ENCODE measurements at regions not wholly inside any gene's neighbourhood (a gene's known extent, or its start where the extent isn't known, plus 50 kb on each side); places are given as distances from the start of the nearest gene placed in this dataset.

DNA sequence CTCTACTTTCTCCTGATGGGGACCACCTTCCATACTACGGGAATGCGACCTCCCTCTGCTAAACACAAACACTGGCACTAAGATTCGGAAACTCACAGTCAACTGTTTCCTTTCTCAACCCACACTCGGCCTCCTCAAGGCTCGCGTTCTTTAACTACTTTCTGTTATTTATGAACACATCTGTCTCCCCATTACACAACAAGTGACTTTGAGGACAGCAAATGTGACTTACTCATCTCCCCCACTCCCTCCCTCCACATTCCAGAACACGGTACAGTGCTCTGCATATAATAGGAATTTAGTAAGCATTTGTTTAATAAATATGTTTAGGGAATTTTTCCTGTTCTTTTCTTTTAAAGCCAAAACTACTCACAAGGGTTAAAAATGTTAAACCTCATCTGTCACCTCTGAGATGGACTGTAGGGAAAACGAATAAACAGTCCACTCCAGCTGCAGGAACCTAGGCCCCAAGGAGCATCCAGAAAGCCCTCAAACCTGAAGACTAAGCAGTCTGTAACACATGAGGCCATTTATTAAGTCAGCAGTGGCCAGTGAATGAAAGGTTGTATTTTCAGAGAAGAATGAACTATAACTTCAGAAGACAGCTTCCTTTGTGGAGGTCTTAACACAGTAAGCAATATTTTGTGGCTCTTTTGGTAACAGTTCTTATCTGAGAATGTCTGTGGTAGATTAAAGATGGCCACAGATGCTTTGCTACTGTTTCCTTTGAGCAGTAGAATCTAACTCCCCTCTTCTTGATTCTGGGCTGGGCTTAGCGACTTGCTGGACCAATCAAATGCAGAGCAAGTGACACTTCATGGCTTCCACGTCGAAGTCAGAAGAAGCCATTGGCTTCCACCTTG, 209.6 kb upstream of the DTNBP1 start:
- peak in 1 of 5 experiments; percentile 82 for DNase-seq

DNA sequence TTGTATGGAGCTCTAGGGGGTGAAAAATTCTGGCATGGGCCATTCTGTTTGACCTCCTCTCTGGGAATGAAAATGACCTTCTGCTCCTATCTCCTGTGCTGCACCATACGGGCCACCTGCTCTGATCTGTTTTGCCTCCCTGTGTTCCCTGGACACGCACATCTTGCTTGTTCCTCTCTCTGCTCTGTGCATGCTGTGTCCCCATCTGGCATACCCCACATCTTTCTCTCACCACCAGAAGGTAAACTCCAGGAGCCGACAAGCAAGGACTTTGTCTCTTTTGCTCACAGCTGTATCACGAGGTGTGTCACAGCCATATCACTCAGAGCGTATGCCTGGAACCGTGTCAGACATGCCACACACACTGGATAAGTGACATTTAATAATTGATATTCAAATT, 208.4 kb upstream of the DTNBP1 start:
- DNase-seq, result no peak

DNA sequence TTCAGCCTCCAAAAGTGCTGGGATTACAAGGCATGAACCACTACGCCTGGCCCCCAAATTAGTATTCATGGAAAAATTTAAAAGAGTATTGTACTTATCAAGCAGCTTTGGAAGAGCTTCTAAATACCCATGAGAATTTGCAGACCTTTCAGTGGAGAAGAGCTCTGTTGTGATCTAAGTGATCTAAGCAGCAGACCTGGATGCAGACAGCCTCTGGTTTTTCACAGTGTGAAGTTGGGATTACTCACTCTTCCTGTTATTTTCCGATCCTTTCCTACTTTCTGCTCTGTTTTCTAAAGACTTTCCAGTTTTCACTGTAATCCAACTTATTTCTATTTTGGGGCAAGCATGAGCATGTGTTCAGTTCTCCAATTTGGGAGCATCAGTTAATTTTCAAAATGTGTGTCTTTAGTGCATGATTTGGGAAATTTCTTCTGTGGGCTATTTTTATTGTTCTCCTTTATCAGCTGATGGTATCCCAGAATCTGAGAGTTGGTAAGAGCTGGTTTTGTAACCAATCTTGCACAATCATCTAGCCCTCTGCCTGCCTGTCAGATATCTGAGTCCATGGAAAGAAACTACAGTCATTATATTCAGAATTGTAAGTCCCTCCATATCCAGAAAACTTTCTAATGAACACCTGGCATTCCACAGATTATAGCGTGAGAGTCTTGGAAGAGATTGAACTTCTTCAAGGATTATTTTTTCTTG, 207.7 kb upstream of the DTNBP1 start:
- DNase-seq, result no peak

- DNase-seq, result no peak
Measured at GRCh38 chr6:15864708-15865062, 201.9 kb upstream of the DTNBP1 start.

DNA sequence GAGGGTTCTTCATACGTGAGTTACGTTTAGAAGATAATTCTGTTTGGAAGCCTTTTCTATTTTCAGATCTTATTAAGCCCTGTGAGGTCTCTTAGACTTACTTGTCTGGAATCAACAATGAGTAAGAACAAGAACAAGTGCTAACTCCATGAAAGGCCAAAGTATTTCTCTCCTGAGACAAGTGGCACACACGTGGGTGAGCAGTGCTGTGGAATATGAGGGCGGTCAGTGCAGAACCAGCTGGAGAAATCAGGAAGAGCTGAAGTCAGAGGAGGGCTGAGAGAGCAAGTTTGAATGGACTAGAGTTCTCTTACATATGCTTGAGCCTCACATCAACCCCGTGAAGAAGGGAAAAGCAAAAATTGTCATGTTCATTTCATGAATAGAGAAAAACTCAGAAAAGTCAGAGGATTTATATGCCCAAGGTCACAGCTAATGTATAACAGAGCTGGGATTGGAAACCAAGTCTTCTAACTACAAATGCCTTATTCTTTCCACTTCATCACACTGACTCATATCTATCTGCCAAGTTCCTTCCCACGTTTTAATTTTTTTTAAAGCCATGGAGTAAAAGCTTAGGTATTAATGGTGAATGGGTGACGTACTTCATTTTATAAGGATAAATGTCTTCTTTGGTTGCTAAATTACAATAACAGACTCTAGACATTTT, 201.3 kb upstream of the DTNBP1 start:
- DNase-seq, result no peak

DNA sequence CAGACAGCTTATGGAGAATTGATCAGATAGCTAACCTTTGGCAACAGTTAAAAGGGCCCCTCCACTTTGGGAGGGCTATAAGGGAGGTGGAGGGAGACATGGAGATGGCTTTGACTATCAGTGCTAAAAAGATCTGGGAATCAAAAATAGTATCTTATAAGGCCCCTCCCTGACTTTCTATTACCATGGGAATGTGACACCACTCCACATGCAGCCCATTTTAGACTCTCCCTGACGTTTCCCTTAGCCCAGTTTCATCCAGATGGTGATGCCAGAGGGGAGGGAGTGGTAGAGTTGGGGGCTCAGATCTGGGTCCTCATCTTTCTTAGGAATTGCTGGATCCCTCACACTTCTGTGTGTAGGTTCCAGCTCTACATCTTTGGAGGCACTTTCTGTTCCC, 200.0 kb upstream of the DTNBP1 start:
- DNase-seq, result no peak

DNA sequence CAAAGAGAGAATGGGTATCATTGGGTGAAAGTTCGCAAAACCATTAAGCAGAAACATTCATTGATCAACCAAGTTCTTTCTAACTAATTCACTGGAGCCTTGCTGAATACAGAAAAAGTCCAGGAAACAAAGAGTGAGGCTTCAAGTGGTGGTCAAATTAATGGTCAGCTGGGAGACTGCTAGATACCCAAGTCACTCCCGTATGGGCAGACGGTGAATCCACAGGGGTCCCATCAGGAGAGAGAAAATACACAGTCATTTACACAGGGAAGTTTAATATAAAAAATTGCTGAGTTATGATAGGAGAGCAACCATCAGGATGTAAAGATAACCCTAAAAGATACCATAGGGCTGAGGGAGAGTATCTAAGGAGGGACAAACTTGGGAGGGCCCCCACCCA, 198.7 kb upstream of the DTNBP1 start:
- no peak for DNase-seq

- DNase-seq, result no peak
Measured at GRCh38 chr6:15854826-15855710, 192.2 kb upstream of the DTNBP1 start.

DNA sequence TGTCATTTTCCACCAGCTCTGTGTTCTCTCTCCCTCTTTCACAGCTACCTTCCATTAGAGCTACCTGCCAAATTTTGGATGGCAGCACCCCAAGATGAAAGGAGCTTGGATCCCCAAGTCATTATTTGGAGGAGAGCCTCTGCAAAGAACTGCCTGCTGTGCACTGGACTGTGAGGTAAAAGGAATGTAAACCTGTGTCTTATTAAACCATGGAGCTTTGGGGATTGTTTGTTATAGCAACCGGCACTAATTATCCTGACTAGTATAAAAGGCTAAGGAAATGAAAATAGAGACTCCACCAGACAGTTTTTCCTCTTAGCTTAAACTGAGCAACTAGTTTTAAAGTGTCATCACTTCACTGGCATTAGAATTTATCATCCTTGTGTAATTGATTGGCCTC, 191.6 kb upstream of the DTNBP1 start:
- no peak for DNase-seq

DNA sequence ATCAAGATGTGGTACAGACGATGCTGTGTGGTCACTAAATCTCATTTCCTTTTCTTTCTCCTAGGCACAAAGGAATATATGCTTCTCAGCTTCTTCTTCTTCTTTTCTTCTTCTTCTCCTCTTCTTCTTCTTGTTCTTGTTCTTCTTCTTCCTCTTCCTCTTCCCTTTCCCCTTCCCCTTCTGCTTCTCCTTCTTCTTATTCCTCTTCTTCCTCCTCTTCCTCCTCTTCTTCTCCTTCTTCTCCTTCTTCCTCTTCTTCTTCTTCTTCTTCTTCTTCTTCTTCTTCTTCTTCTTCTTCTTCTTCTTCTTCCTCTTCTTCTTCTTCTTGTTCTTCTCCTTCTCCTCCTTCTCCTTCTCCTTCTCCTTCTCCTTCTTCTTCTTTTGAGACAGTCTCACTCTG, 190.4 kb upstream of the DTNBP1 start:
- DNase-seq, result no peak

- DNase-seq, result no peak
Measured at GRCh38 chr6:15852289-15852688, 189.5 kb upstream of the DTNBP1 start.

- no peak for DNase-seq
Measured at GRCh38 chr6:15849395-15849794, 186.6 kb upstream of the DTNBP1 start.

GRCh38 chr6:15845492-15845891, 182.7 kb upstream of the DTNBP1 start:
- no peak for DNase-seq

DNA sequence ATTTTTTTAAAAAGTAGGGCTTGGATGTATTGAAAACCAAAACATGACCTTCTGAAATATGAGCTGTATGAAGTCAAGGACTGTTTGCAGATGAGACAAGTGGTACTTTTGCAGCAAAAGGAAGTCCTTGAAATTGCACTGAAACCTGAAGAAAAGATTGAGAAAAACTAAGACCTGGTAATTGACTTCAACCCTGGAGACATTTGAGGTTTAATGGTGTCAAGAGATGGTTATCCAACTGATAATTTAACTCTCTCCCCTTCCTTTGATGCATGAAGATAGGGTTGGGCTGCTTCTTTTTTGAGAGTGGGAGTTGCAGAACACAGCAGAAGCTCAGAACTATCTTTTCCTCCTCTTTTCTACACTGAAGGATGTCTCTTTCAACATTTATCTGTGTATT, 180.9 kb upstream of the DTNBP1 start:
- peak in 1 of 5 experiments; percentile 61 for DNase-seq

- no peak for DNase-seq
Measured at GRCh38 chr6:15843226-15843625, 180.4 kb upstream of the DTNBP1 start.

- DNase-seq, result no peak
Measured at GRCh38 chr6:15842727-15843117, 179.9 kb upstream of the DTNBP1 start.

GRCh38 chr6:15841937-15842726, 179.3 kb upstream of the DTNBP1 start:
- DNase-seq, result no peak

DNA sequence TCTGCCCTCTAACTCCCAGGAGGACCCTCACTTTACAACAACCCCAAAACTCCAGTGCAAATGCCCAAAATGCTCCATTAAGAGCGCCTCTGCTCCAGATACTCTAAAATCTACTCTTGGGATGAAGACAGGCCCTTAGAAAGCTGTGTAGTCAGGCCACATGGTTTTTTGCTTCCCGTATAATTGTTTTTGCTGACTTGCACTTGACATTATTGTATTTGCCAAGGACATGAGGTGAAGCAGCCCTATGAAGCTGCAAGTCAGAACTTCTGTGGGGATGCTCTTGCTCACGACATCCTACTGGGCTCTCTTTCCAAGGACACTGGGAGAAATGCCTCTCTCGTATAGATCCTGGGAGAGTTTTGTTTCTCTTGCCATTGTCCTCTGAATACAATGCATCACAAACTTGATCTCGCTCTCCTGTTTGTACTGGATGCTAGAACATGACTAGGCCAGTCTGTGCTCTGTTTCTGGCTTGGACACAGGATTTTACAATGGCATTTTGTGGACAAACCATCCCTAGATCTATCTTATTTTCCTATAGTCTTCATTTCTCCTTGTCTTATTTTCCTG, 177.2 kb upstream of the DTNBP1 start:
- DNase-seq, result no peak

DNA sequence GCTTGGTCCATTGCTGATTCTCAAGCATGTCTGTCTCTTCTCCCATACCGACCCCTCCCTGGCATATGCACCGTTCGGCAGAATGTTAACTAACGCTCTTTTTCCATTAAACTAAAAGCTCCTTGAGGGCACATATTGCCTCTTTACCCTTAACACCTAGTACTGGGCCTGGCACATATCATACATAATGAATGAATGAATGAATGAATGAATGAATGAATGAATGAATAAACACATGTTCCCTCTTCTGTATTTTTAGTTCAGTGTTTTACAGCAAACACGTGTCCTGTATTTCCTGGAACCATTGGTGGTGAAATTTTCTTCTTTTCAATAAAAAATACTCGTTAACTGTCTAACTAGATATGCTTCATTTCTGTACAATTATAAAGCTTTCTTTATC, 174.4 kb upstream of the DTNBP1 start:
- DNase-seq, result no peak

- DNase-seq, result no peak
Measured at GRCh38 chr6:15832841-15833240, 170.0 kb upstream of the DTNBP1 start.

DNA sequence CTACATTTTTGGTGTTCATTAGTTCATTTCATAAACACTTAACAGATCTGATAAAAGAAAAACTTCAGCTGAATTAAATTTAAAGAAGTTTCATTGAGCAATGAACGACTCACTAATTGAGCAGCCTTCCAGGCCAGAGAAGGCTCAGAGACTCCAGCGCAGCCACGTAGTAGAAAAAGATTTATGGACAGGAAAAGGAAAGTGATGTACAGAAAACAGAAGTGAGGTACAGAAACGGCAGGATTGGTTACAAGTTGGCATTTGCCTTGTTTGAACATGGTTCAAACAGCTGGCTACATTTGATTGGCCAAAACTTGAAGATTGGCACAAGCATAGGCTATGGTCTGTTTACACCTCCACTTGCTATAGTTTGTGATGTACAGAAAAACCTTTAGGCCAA, 166.3 kb upstream of the DTNBP1 start:
- no peak for DNase-seq
